Activated CD4-positive, alpha-beta T cell treated with anti-CD3 and anti-CD28 coated beads, Interleukin-2, amount 50 U/mL, for 4 hours (primary cell): ENCODE measurements at regions not wholly inside any gene's neighbourhood (a gene's known extent, or its start where the extent isn't known, plus 50 kb on each side); places are given as distances from the start of the nearest gene placed in this dataset.
"Not testable (repeated sequence)": the region's sequence is repeated elsewhere in the genome, so short reads cannot be mapped to it uniquely, and the experiment has no call there.

Experiments
- DNase-seq, 2 experiments: peaks; one replicate each; pipeline ENCODE4 v3.0.0-alpha.2; 2020

DNA sequence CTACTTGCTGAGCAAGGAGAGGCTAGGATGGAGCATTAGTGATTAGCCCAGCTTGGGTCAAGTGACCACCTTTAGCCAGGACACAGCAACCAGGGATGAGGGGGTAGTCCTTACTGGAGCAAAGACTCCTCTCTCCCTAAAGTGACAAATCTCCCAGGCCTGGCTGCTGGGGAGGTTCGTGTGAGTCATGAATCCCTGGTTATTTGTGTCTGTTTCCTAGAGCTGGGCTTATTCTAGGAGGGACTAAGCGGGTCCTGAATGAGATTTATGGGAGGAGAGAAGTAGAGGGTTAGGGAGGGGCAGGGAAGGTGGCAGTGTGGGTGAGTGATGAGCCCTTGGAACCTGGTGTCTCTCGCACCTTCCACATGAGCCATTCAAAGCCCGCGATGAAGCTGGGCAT lies 487.3 kb downstream of the TSHZ3 start:
- DNase-seq, result no peak

DNA sequence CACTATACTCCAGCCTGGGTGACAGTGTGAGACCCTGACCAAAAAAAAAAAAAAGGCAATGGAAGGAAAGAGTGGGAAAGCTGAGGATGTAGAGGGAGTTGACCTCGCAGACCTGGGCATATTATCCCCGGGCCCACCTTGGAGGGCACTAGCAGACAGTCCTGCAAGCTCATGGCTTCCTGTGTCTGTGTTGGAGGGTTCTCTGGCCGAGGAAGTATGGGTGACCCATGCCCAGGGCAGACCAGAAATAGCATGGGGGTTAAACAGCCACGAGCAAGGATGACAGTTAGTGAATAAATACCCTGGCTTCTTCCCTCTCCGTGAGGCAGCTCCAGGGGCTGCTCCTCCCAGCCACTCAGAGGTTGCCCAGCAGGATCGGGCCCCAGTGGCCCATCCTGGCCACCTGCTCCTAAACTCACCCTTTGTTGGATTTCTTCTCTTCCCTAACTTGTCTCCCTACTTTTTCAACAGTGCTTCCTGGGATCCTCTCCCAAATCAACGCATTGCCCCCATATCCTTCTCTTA lies 485.8 kb downstream of the ZNF536 start:
- DNase-seq, result no peak

DNA sequence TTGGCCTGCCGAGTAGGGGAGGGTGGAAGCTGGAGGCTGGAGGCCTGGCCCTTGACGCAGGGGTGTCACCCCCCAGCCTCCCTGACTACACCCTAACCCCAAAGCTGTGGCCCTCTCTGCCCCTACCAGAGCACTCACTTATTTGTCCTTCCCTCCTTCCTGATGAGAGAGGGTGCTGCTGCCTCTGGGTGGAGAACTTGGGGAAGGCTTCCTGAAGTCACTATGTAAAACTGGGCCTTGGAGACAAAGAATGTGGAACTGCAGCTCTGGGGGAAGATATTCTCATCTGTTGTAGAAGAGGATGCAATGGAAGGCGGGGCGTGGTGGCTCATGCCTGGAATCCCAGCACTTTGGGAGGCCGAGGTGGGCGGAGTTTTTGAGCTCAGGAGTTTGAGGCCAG lies 485.2 kb downstream of the ZNF536 start:
- no peak for DNase-seq

DNA sequence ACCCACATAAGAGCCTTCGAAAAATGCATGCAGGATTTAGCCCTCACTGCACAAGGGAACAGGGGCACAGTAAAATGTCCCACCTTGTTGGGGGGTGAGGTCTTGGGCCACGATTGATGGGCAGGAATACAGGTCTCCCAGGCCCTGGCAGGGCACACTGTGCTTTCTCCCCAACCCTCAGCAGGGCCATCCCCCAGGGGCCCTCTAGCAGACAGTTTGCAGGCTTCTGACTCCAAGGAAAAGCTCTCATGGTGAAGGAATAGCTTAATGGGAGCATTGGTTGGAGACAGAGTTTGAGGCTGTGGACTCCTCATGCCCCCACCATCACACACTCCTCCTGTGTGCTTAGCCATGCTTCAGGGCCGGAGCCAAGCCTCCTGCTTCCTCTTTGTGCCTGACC lies 484.6 kb downstream of the ZNF536 start:
- DNase-seq, result no peak

DNA sequence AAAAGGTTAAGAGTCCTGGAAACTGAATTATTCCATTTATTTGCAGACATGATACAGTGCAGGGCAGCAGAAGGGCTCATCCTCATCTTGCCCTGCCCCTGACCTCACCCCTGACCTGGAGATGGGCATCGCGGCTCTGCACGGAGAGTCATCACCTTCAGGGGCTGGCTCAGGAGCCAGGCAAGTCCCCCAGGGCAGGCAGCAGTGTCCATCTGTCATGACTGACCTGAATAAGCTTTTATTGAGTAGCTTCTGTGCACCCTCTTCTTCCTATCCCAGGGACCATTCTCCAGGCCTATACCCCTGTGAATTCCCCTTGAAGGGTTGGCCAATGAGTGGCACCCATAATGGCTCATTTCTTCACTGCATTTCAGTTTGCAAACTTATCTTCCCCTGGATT lies 484.2 kb downstream of the ZNF536 start:
- no peak for DNase-seq

DNA sequence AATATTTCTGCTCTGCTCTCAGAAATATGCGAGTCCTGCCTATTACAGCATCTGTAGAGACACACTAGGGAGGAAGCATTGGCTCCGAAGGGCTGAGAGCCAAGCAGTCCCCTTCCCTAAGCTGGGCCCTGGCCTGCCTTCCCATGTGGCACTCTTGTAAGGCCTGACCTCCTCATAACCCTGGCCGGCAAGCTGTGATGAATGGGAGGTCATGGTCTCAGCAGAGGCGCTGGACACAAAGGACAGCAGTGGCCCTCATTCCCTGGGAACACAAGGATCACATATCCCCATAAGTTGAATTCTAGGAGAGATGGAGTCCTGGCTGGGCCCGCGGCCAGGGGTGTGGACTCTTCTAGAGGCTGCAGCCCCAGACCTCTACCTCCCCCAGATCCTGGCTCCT lies 483.3 kb downstream of the ZNF536 start:
- no peak for DNase-seq

DNA sequence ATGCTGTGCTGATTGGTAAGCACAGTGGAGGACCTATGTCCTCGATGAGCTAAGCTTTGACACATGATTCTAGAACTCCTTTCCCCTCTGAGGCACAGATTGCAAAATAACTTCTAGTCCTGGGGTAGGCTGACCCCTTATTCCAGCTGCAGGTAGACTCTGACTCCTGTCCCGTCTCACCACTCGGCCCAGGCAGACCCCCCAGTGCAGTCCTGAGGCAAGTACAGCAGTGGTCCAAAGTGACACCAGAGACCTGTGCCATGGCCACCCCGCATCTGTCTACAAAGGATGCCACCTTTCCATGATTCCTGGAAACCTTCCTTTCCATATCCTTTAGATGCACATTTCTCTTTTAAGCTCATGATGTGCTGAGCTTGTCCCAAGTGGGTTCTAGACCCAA lies 482.5 kb downstream of the ZNF536 start:
- no peak for DNase-seq

DNA sequence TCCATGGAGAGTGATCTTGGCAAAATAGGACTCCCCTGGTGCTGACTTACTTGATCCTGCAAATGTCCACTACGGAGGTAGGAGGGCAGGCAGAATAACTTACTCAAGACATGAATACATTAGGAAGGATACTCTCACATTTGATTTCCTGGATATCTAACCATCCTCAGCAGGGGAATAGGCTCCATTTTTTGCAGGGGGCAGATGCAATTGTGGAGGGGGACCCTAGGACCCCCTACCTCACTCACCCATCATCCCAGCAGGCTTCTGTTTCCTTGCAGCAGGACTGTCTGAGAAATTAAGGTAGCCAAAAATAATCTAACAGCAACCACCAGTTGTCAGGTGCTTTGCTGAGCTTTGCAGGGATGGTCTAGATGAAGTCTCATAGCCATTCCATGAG lies 482.0 kb downstream of the ZNF536 start:
- no peak for DNase-seq

DNA sequence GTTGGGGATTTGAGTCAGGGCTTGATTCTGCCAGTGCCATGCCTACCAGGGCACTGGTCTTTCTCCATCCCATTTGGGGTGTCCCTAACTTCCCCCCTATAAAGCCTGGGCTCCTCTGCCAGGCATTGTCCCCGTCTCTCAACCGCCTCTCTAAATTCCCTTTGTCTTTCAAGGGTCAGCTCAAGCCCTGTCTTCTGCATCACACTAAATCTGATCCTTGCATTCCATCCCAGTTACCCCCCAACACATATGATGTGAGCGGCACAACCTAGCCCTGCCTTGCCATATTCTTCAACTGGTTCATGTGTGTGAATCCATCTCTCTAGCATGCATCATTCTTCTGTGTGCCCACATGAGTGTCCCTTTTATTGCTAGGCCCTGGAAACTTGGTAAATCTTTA lies 480.9 kb downstream of the ZNF536 start:
- no peak for DNase-seq

DNA sequence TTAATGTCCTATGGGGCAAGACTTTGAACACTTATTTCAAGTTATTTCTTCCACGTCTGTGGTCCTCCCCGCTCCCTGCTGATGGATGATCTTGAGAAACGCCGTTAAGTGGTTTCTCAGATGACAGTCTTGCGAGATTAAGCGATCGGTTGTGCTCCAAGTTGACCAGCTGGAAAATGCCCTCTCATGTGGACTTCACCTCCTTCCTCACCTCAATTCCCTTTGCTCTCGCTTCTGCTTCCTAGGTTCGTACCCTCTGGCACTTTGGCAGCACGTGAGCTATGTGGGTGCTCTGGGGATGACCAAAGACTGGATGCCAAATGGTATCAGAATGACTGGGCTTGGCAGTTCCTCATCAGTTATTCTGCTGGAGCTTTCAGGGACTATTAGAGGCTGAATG lies 480.0 kb downstream of the ZNF536 start:
- DNase-seq, result no peak

DNA sequence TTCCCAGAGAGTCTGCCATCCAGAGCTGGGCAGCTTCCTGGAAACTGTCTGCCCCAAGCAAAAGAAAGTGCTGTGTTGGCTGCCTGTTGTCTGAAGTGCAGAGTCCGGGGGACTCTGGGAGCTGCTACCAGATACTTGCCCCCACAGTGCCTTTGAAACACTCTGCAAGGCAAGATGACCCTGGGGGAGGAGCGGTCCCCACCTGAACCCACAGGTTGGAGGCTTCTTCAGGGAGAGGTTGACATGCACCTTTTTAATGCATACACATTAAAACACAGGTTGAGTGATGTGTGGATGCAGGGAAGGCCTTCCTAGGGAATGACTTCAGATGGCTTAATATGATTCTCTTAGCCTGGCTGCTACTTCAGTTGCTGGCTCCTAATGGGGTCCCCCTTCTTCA lies 479.5 kb downstream of the ZNF536 start:
- DNase-seq, result no peak

DNA sequence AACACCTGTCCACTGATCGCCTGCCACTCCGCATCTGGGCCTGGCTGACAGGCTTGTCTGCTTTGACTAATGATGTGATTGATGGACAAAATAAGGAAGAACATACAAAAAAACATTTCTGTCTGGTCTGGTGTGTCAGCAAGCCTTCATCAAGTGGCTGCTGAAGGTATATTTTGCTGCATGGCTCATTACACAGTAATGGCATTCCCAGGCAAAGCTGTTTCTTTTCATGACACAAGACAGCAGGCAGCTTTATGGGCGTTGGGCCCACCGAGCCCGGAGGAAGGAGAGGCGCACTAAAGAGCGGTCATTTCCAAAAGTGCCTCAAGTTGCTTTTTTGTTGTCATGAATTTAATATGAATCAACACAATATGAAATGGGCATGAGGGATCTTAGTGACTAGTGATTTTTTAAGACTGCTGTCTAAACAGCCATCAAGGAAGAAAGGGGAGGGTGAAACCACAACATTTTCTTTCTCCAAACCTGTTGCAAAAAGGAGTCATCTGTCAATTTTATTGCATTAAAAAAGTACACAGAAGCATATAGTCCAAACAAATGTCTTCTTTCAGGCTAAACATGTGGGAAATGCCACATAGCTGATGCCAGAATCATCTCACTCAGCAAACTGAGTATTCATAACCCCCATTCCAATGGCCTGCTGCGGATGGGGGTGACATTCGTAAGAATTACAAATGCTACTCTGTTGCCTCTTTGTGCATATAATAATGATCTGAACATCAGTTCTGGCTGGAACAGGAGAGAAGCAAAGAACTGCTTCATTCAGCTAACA lies 476.6 kb downstream of the ZNF536 start:
- DNase-seq, result no peak

DNA sequence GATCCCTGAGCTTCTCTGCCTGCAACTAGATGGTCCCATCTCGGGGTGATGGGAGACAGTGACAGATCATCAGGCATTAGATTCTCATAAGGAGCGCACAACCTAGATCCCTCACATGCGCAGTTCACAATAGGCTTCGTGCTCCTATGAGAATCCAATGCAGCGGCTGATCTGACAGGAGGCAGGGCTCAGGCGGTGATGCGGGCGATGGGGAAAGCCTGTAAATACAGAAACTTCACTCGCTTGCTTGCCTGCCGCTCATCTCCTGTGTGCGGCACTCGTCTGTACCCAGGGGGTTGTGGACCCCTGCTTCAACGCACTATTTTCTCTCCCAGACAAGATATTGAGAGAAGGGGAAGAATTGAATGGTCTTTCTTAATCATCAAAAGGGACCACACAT lies 473.9 kb downstream of the ZNF536 start:
- DNase-seq, result no peak

DNA sequence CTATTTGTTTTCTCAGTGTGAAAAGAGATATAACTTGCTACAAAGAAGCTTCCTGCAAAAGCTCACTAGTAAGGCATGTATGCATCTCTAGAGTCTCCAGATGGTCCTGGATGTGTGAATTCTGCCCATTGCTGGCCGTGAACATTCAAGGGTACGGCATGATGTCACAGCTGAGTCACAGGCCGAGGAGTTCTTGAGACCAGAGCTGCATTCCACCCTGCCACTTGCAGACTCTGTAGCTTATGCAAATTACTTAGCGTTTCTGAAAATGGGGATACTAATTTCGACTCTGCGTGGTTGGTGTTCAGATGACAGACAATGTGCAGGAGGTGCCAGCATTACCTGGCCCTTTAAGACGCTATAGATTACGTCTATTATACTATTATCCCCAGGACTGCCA lies 470.7 kb downstream of the ZNF536 start:
- no peak for DNase-seq

DNA sequence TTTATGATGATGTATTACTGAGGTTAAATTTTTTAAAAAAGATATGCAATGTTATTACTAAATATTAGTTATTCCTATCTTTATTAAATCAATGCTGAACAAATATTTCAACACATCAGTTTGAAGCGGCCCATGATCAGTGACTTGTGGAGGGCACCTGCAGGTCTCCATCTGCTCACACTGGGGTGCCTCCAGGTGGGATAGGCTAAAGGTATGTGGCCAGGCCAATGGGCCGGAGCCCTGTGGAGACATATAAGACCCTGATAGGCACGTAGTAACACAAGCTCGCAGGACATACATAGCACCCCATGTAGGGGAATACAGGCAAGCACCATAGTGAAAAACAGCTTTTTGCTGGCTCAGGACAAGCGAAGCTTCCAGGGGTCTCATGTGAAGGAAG lies 469.8 kb downstream of the ZNF536 start:
- no peak for DNase-seq

DNA sequence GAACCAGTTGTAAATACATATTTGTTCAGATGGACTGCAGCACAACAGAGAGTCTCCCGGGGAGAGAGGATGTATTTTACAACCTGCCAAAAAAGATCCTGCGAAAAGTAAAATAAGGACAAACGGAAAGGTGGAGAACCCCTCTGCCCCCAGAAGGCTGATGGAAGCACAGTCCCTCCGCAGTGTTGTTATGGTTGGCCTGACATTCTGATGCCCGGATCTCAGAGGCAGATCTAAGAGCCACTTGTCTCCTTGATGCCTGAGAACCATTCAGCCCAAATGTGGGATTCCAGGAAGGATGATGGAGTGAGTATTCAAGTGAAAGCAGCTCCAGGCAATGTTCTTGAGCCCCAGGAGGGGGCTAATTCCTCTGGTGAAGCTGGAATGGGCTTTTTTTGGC lies 458.7 kb downstream of the ZNF536 start:
- no peak for DNase-seq

DNA sequence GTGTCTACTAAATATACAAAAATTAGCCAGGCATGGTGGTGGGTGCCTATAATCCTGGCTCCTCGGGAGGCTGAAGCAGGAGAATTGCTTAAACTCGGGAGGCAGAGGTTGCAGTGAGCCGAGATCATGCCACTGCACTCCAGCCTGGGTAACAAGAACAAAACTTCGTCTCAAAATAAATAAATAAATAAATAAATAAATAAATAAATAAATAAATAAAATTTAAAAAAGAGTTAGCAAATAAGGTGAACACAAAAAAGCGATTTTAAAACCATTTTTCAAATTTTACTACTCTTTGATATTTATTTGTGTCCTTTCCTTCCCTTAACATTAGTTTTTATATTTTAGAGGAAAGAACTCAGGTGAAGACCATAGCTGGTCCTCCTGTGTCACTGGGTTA lies 453.3 kb downstream of the ZNF536 start:
- DNase-seq, result not testable (repeated sequence)

DNA sequence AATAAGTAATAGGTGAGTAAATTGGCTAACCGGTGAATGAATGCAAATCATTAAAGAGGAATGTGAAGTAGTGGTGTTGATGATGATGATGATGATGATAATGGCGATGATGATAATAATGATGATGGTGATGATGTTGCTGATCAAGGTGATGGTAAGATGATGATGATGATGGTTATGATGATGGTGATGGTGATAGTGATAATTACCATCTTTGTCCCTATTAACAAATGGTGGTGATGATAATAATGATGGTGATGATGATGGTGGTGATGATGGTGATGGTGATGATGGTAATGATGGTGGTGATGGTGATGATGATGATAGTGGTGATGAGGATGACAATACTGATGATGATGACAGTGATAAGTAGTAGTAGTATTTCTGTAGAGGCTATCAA lies 452.6 kb downstream of the ZNF536 start:
- DNase-seq, result no peak

DNA sequence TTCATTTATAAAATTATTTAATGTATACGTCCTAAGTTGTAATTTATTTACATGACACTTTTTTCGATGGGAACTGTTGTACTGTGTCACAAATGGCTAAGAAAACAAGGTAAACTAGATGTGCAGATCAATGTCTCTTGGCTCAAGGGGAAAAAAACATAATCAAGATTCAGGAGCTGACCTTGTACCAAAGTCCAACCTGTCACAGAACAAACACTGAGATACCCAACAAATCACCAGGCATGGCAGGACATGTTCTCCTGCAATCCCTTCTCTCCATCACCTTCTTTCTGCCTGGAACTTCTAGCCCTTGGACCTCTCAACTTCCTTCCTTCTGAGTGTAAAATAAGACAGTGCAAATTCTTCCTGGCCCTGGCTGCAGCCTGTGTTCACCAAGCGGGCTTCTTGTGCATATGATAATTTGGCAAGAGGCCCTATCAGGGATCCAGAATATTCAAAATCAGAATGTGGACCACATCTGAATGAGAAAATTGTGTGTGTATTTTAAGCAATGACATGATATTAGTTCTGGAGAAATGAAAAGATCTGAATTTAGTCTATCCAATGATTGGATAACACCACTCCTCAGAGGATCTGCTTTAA lies 445.9 kb downstream of the ZNF536 start:
- DNase-seq, result no peak

DNA sequence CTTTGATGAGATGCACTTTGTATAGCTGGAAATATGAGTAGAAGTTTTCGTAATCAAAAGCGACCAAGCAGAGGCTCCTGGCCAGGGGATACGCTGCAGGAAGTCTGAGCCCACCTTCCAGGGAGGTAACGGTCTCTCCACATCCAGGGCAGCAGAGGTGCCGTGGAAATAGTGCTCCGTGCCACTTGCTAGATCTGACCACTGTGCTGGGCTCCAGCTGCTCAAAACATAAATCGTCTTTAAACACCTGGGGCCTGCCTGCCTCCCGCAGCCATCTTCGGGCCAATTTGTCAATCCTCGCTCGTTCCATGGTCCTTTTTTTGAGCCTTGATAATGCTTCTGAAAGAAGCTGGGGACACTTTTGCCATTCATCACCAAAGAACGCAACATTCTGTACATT lies 445.0 kb downstream of the ZNF536 start:
- DNase-seq, result no peak

DNA sequence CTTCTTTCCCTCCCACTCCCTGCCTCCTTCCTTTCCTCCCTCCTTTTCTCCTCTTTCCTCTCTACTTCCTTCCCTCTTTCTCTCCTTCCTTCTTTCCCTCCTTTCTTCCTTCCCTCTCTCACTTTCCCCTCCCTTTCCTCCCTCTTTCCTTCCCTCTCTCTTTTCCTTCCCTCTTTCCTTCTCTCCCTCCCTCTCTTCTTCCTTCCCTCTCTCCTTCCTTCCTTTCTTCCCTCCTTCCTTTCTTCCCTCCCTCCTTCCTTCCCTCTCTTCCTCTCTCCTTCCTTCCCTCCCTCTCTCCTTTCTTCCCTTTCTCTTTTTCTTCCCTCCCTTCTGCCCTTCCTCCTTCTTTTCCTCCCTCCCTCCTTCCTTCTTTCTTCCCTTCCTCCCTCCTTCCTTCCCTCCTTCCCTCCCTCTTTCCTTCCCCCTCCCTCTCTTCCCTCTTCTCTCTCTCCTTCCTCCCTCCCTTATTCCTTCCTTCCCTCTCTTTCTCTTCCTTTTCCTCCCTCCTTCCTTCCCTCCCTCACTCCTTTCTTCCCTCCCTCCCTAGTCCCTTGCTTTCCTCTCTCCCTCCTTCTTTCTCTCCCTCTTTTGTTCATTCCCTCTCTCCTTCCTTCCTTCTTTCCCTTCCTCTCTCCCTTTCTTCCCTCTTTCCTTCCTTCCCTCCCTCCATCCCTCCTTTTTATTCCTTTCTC lies 443.9 kb downstream of the ZNF536 start:
- DNase-seq, result no peak

DNA sequence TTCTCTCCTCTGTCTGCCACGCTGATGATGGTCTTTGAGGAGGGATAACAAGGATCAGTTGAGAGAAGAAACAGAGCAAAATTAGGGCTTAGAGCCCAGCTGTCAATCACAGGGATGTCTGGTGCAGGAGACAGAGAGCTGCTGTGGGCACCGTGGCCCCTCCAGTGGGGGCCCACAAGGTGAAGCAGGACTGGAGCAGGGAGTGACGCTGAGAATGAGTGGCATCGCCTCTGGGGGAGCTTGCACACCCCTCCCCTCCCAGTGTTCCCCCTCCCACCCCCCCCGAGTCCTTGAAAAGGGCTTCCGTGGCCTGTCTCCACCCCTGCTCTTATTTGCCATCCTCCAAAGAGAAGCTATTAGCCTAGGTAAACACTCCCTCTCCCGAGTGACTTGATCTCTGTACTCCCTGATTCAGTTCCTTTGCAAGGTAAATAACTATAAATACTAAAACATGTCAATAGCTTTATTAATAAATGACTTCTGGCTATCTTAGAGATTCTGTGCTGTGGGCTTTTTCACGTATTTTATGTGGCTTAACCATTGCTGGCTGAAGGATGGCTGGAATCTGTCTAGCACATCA lies 440.0 kb downstream of the ZNF536 start:
- DNase-seq, result no peak

DNA sequence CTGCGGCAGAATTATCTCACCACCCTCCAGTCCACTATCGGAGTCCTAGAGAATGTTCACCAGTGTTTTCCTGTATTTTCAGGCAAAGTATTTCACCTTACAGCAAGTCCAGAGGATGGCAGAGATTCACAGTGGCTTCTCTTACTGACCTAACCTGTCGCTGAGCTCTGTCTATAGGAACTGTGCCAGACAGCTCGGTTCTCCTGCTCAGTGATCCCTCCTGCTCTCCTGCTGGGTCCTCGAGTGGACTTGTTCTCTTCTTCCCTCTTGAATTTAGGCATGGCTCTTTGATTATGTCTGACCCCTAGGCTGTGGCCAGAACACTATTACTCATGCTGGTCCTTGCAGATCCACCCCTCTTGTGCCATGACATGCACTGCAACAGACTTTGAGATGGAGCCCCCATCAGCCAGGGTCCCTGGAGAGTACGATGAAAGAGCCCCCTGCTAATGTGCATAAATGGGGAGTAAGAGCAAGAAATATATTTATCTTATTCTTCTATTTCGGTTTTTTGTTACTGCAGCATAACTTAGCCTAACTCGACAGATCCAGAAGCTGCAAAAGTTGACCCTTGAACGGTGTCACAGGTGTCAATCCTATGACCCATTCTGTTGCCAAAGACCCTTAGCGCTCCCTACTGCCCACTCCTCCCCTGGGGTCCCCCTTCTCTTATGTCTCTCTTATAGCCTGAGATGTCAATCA lies 439.4 kb downstream of the ZNF536 start:
- DNase-seq, result no peak
